A673 (cell line): ENCODE measurements at regions not wholly inside any gene's neighbourhood (a gene's known extent, or its start where the extent isn't known, plus 50 kb on each side); places are given as distances from the start of the nearest gene placed in this dataset.

Source experiments
- EZH2 ChIP-seq: fragments of 200-600 bp; sonication (generic); IDR thresholded peaks from 2 replicates; pipeline ENCODE4 v1.6.1; 2017; ENCODE audit warnings: borderline replicate concordance, low read depth, mild to moderate bottlenecking, mixed read lengths, antibody characterized with exemption, low read length; ENCODE audit not compliant: poor library complexity, severe bottlenecking
- TF ChIP-seq, protein P1 (sequence below): fragments of 300-800, 200-600 bp; sonication (generic); conservative IDR thresholded peaks from 2 replicates; pipeline ENCODE4 v1.5.1; 2017; ENCODE audit warnings: low read depth, mild to moderate bottlenecking, antibody characterized with exemption, low read length, moderate library complexity, mixed read lengths

DNA sequence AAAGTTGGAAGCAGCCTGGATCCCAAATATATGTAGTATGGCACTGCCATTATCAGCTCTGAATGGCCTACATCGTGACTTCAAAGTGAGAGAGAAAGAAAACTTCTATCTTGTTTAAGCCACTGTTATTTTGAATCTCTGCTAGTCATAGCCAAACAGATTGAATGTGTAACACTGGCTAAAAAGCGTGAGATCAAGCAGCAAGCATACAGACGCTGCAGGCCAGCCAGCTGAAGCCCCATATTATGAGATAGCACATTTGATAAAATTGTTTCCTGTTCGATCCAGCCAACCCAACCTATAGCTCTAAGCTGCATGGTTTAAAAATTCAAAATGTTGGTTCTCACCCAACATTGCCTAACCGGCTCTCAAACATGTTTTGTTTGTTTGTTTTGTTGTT lies 95.0 kb downstream of the DUSP6 start:
- TF ChIP-seq, protein P1, sequence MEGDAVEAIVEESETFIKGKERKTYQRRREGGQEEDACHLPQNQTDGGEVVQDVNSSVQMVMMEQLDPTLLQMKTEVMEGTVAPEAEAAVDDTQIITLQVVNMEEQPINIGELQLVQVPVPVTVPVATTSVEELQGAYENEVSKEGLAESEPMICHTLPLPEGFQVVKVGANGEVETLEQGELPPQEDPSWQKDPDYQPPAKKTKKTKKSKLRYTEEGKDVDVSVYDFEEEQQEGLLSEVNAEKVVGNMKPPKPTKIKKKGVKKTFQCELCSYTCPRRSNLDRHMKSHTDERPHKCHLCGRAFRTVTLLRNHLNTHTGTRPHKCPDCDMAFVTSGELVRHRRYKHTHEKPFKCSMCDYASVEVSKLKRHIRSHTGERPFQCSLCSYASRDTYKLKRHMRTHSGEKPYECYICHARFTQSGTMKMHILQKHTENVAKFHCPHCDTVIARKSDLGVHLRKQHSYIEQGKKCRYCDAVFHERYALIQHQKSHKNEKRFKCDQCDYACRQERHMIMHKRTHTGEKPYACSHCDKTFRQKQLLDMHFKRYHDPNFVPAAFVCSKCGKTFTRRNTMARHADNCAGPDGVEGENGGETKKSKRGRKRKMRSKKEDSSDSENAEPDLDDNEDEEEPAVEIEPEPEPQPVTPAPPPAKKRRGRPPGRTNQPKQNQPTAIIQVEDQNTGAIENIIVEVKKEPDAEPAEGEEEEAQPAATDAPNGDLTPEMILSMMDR, result no peak
- no peak for TF ChIP-seq EZH2
